H1 (cell line): ENCODE measurements at regions not wholly inside any gene's neighbourhood (a gene's known extent, or its start where the extent isn't known, plus 50 kb on each side); places are given as distances from the start of the nearest gene placed in this dataset.
A peak's percentile ranks its signal among the peaks of the same experiment; 100 is the strongest.

Source experiments
- CHD7 ChIP-seq: fragments of 300-600 bp; sonication (generic); IDR thresholded peaks from 2 replicates; pipeline ENCODE4 v1.7.1; 2012; ENCODE audit warnings: low read length, moderate library complexity, mild to moderate bottlenecking, inconsistent platforms; ENCODE audit not compliant: insufficient replicate concordance
- EP300 ChIP-seq, 2 experiments: IDR thresholded peaks; 1 replicate in 1 of 2; 2 replicates in 1 of 2; pipeline ENCODE4 v1.6.1; 2011 to 2012; ENCODE audit warnings: low read depth in 2 of 2, low read length in 2 of 2, mild to moderate bottlenecking in 2 of 2, borderline replicate concordance in 1 of 2, inconsistent platforms in 1 of 2, moderate library complexity in 1 of 2
- HDAC2 ChIP-seq, 2 experiments: fragments of 300-600 bp in 1 of 2; sonication (generic) in 1 of 2; IDR thresholded peaks; 2 replicates each; pipeline ENCODE4 v1.6.1; 2011 to 2012; ENCODE audit warnings: low read depth in 2 of 2, low read length in 2 of 2, mild to moderate bottlenecking in 2 of 2, moderate library complexity in 2 of 2, borderline replicate concordance in 1 of 2, inconsistent platforms in 1 of 2
- JUN ChIP-seq: IDR thresholded peaks from 2 replicates; pipeline ENCODE4 v1.6.1; 2011; ENCODE audit warnings: low read depth, mild to moderate bottlenecking, improper control_type of control experiment, low read length
- KDM4A ChIP-seq: IDR thresholded peaks from one replicate; pipeline ENCODE4 v1.7.1; 2012; ENCODE audit warnings: low read depth, mild to moderate bottlenecking, moderate library complexity, low read length, inconsistent platforms; ENCODE audit not compliant: severe bottlenecking
- KDM5A ChIP-seq: fragments of 200-600 bp; IDR thresholded peaks from 2 replicates; pipeline ENCODE4 v1.7.1; 2012; ENCODE audit warnings: mild to moderate bottlenecking, low read length, inconsistent platforms, mixed read lengths
- SIX5 ChIP-seq: IDR thresholded peaks from 2 replicates; pipeline ENCODE4 v1.6.1; 2011; ENCODE audit warnings: mild to moderate bottlenecking, low read depth, low read length
- SP2 ChIP-seq: IDR thresholded peaks from 2 replicates; pipeline ENCODE4 v1.6.1; 2012; ENCODE audit warnings: mild to moderate bottlenecking, low read length, inconsistent platforms
- TCF12 ChIP-seq: IDR thresholded peaks from 2 replicates; pipeline ENCODE4 v1.6.1; 2011; ENCODE audit warnings: low read depth, mild to moderate bottlenecking, low read length
- USF2 ChIP-seq: IDR thresholded peaks from 2 replicates; pipeline ENCODE4 v1.6.1; 2011; ENCODE audit warnings: low read length, improper control_type of control experiment
- YY1 ChIP-seq: IDR thresholded peaks from 2 replicates; pipeline ENCODE4 v1.6.1; 2011; ENCODE audit warnings: low read depth, mild to moderate bottlenecking, low read length

- TF ChIP-seq CHD7 (no peak), JUN (no peak), HDAC2 (IDR thresholded peaks at IDR 0.05; ENCODE audit: borderline replicate concordance in 1 of 2, low read depth in 2 of 2, low read length in 2 of 2) (peak; percentile 45 to 51; a peak in 3 of 4 replicates), YY1 (peak; percentile 79; the same call in 1 of the 2 replicates), KDM4A (no peak), KDM5A (no peak), USF2 (no peak), SP2 (no peak), EP300 (IDR thresholded peaks at IDR 0.05; ENCODE audit: borderline replicate concordance in 1 of 2, low read depth in 2 of 2, low read length in 2 of 2) (0 out of 3 replicates have a peak, but pooled peaks of 1 of the 2 experiments have one; percentile 31), TCF12 (no peak), SIX5 (no peak)
These were observed 68.0 kb downstream of the CBLN1 start (continued) for GRCh38 chr16:49213594-49213993.
